Tibial nerve (tissue), 4 donors: ENCODE measurements at regions not wholly inside any gene's neighbourhood (a gene's known extent, or its start where the extent isn't known, plus 50 kb on each side); places are given as distances from the start of the nearest gene placed in this dataset.

Experiments
- EP300 ChIP-seq, 2 donors: sonication (generic); formaldehyde crosslinking; IDR thresholded peaks; one replicate each; pipeline ENCODE4 v1.6.1; 2017; ENCODE audit warnings: antibody characterized with exemption in 2 of 2, mild to moderate bottlenecking in 1 of 2
- TF ChIP-seq, protein P1 (sequence below), 5 experiments: fragments of 200-600 bp in 3 of 5; fragments of 450-650 bp in 2 of 5; sonication (generic) in 3 of 5; IDR thresholded peaks; one replicate each; pipeline ENCODE4 v1.5.1; 2016 to 2019; ENCODE audit warnings: antibody characterized with exemption in 5 of 5, mild to moderate bottlenecking in 3 of 5, moderate library complexity in 2 of 5

DNA sequence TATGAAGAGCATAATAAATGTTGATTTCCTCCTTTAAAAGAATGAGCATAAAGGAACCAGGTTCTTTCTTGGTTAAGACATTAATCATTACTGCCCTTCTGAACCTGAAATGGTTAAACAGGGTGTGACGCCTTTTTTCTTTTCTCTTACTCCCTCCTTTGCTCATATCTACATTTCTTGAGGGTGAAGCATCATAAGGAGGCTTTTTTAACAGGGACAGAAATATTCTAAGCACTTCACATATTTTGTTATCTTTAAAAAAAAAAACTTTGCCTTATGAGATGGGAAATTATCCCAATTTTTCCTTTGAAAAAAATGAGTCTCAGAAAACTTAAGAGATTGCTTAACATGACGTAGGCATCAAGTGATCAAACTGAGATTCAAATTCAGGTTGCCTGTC lies 1036.3 kb upstream of the TENM4 start:
- TF ChIP-seq, protein P1, sequence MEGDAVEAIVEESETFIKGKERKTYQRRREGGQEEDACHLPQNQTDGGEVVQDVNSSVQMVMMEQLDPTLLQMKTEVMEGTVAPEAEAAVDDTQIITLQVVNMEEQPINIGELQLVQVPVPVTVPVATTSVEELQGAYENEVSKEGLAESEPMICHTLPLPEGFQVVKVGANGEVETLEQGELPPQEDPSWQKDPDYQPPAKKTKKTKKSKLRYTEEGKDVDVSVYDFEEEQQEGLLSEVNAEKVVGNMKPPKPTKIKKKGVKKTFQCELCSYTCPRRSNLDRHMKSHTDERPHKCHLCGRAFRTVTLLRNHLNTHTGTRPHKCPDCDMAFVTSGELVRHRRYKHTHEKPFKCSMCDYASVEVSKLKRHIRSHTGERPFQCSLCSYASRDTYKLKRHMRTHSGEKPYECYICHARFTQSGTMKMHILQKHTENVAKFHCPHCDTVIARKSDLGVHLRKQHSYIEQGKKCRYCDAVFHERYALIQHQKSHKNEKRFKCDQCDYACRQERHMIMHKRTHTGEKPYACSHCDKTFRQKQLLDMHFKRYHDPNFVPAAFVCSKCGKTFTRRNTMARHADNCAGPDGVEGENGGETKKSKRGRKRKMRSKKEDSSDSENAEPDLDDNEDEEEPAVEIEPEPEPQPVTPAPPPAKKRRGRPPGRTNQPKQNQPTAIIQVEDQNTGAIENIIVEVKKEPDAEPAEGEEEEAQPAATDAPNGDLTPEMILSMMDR (IDR thresholded peaks at IDR 0.05) = no peak
- no peak for TF ChIP-seq EP300 (IDR thresholded peaks at IDR 0.05)
